Caki2 (cell line): ENCODE measurements at regions not wholly inside any gene's neighbourhood (a gene's known extent, or its start where the extent isn't known, plus 50 kb on each side); places are given as distances from the start of the nearest gene placed in this dataset.
A peak's percentile ranks its signal among the peaks of the same experiment; 100 is the strongest.

Source experiments
- DNase-seq: peaks from one replicate; pipeline ENCODE4 v3.0.0-alpha.2; 2015; ENCODE audit warnings: low read depth
- in situ Hi-C: cut with HindIII; loops from 2 replicates; pipeline ENCODE4 v1.10.0; 2016; ENCODE audit warnings: low sequenced_read_pairs, low pct_unique_long_range_greater_than_20kb, mixed read lengths

- in situ Hi-C loops = no loop called here
- no peak for DNase-seq
Measured at GRCh38 chr3:139794469-139795265, 116.9 kb upstream of the NMNAT3 start.

GRCh38 chr3:139793408-139793807 is 115.6 kb upstream of the NMNAT3 start:
- in situ Hi-C loops = no loop called here
- DNase-seq = no peak

- DNase-seq = no peak
- in situ Hi-C loops = no loop called here
Measured at GRCh38 chr3:139780593-139780992, 102.8 kb upstream of the NMNAT3 start.

GRCh38 chr3:139778682-139779233 is 101.0 kb upstream of the NMNAT3 start:
- in situ Hi-C loops = no loop called here
- DNase-seq = no peak

- DNase-seq = peak; percentile 40
- in situ Hi-C loops = no loop called here
Measured at GRCh38 chr3:139774560-139775302, 97.0 kb upstream of the NMNAT3 start.

- in situ Hi-C loops = no loop called here
- DNase-seq = peak; percentile 99
Measured at GRCh38 chr3:139772539-139773500, 95.0 kb upstream of the NMNAT3 start.

GRCh38 chr3:139771331-139771730 is 93.6 kb upstream of the NMNAT3 start:
- in situ Hi-C loops = no loop called here
- peak; percentile 19 for DNase-seq

GRCh38 chr3:139770577-139770976 is 92.8 kb upstream of the NMNAT3 start:
- in situ Hi-C loops = no loop called here
- DNase-seq = no peak

- peak; percentile 39 for DNase-seq
- in situ Hi-C loops = no loop called here
Measured at GRCh38 chr3:139769796-139770195, 92.0 kb upstream of the NMNAT3 start.

- peak; percentile 99 for DNase-seq
- in situ Hi-C loops = no loop called here
Measured at GRCh38 chr3:139764936-139765335, 87.2 kb upstream of the NMNAT3 start.

- in situ Hi-C loops = no loop called here
- peak; percentile 71 for DNase-seq
Measured at GRCh38 chr3:139764069-139764905, 86.5 kb upstream of the NMNAT3 start.

- in situ Hi-C loops = no loop called here
- no peak for DNase-seq
Measured at GRCh38 chr3:139762302-139762701, 84.5 kb upstream of the NMNAT3 start.

GRCh38 chr3:139759470-139759869 is 81.7 kb upstream of the NMNAT3 start:
- in situ Hi-C loops = no loop called here
- no peak for DNase-seq

- in situ Hi-C loops = no loop called here
- DNase-seq = peak; percentile 84
Measured at GRCh38 chr3:139758654-139759291, 81.0 kb upstream of the NMNAT3 start.

- in situ Hi-C loops = no loop called here
Measured at GRCh38 chr3:139757448-139758030, 79.8 kb upstream of the NMNAT3 start.

GRCh38 chr3:139756529-139757103 is 78.8 kb upstream of the NMNAT3 start:
- no peak for DNase-seq
- in situ Hi-C loops = no loop called here

More at GRCh38 chr3:139757448-139758030, 79.8 kb upstream of the NMNAT3 start:
- DNase-seq = no peak
